Stimulated activated CD8-positive, alpha-beta memory T cell treated with anti-CD3 and anti-CD28 coated beads, Interleukin-4, amount 100 ng/mL, for 4 hours (primary cell): ENCODE measurements at regions not wholly inside any gene's neighbourhood (a gene's known extent, or its start where the extent isn't known, plus 50 kb on each side); places are given as distances from the start of the nearest gene placed in this dataset.
"Not testable (repeated sequence)": the region's sequence is repeated elsewhere in the genome, so short reads cannot be mapped to it uniquely, and the experiment has no call there.

ENCODE experiments used
- DNase-seq, 2 donors: peaks; one replicate each; pipeline ENCODE4 v3.0.0-alpha.2; 2020; ENCODE audit warnings: low read depth in 2 of 2, low spot score in 1 of 2

- DNase-seq, result no peak
Observed at GRCh38 chr3:110965976-110966375, 105.6 kb upstream of the NECTIN3 start.

- DNase-seq, result no peak
Observed at GRCh38 chr3:110966966-110967663, 104.5 kb upstream of the NECTIN3 start.

- no peak for DNase-seq
Observed at GRCh38 chr3:110968076-110968475, 103.5 kb upstream of the NECTIN3 start.

- no peak for DNase-seq
Observed at GRCh38 chr3:110969229-110970211, 102.1 kb upstream of the NECTIN3 start.

- DNase-seq, result no peak
Observed at GRCh38 chr3:110971010-110971601, 100.5 kb upstream of the NECTIN3 start.

- no peak for DNase-seq
Observed at GRCh38 chr3:110973263-110973895, 98.2 kb upstream of the NECTIN3 start.

GRCh38 chr3:110974902-110975301 is 96.7 kb upstream of the NECTIN3 start:
- no peak for DNase-seq

- DNase-seq, result no peak
Observed at GRCh38 chr3:110984456-110985250, 87.0 kb upstream of the NECTIN3 start.

- no peak for DNase-seq
Observed at GRCh38 chr3:110989446-110989845, 82.2 kb upstream of the NECTIN3 start.

GRCh38 chr3:110995461-110996231 is 76.0 kb upstream of the NECTIN3 start:
- DNase-seq, result no peak

GRCh38 chr3:110998766-110999165 is 72.8 kb upstream of the NECTIN3 start:
- not testable (repeated sequence) for DNase-seq

GRCh38 chr3:111006485-111006884 is 65.1 kb upstream of the NECTIN3 start:
- not testable (repeated sequence) for DNase-seq

- no peak for DNase-seq
Observed at GRCh38 chr3:111012388-111013248, 59.0 kb upstream of the NECTIN3 start.
